Breast epithelium (tissue), 4 donors: ENCODE measurements at regions not wholly inside any gene's neighbourhood (a gene's known extent, or its start where the extent isn't known, plus 50 kb on each side); places are given as distances from the start of the nearest gene placed in this dataset.
"Not testable (repeated sequence)": the region's sequence is repeated elsewhere in the genome, so short reads cannot be mapped to it uniquely, and the experiment has no call there.

Source experiments
- DNase-seq, 2 donors: peaks; one replicate each; pipeline ENCODE4 v3.0.0-alpha.2; 2019; ENCODE audit warnings: low spot score in 2 of 2
- H3K27ac ChIP-seq, 2 donors: fragments of 200-600 bp; sonication (generic) in 1 of 2; one replicate each; pipeline ENCODE4 v1.5.1; 2016 to 2019; ENCODE audit warnings: mild to moderate bottlenecking in 1 of 2
- H3K27me3 ChIP-seq, 2 donors: fragments of 200-600 bp; sonication (generic) in 1 of 2; one replicate each; pipeline versions ENCODE4 v1.5.1 to v1.6.0; 2017 to 2019; ENCODE audit warnings: control low read depth in 1 of 2, mild to moderate bottlenecking in 1 of 2
- H3K36me3 ChIP-seq: fragments of 200-600 bp; one replicate; pipeline ENCODE4 v1.5.1; 2019
- H3K4me1 ChIP-seq, 2 donors: fragments of 200-600 bp; sonication (generic); one replicate each; pipeline ENCODE4 v1.5.1; 2016 to 2019; ENCODE audit warnings: control low read depth in 1 of 2
- H3K4me3 ChIP-seq, 3 donors: fragments of 200-600 bp; sonication (generic); 1 replicate in 2 of 3; 2 replicates in 1 of 3; pipeline ENCODE4 v1.5.1; 2016 to 2019; ENCODE audit warnings: mild to moderate bottlenecking in 3 of 3, moderate library complexity in 2 of 3
- H3K9me3 ChIP-seq, 2 donors: fragments of 200-600 bp; sonication (generic) in 1 of 2; one replicate each; pipeline ENCODE4 v1.5.1; 2016 to 2019; ENCODE audit warnings: control low read depth in 1 of 2
- POLR2A ChIP-seq: fragments of 450-650 bp; IDR thresholded peaks from one replicate; pipeline ENCODE4 v1.6.1; 2016; ENCODE audit warnings: antibody characterized with exemption, mild to moderate bottlenecking, moderate library complexity
- POLR2AphosphoS5 ChIP-seq, 3 donors: sonication (generic); formaldehyde crosslinking; IDR thresholded peaks; one replicate each; pipeline ENCODE4 v1.6.1; 2017; ENCODE audit warnings: antibody characterized with exemption in 3 of 3
- intact Hi-C: fragments of 100-400 bp; cut with DNase I; formaldehyde crosslinking; loops from one replicate; pipeline ENCODE4 v1.15.1; 2023; ENCODE audit warnings: low total_unique reads
- TF ChIP-seq, protein P1 (sequence below), 3 donors: fragments of 450-650 bp; IDR thresholded peaks; one replicate each; pipeline ENCODE4 v1.5.1; 2016 to 2017; ENCODE audit warnings: antibody characterized with exemption in 3 of 3, mild to moderate bottlenecking in 3 of 3, moderate library complexity in 3 of 3

DNA sequence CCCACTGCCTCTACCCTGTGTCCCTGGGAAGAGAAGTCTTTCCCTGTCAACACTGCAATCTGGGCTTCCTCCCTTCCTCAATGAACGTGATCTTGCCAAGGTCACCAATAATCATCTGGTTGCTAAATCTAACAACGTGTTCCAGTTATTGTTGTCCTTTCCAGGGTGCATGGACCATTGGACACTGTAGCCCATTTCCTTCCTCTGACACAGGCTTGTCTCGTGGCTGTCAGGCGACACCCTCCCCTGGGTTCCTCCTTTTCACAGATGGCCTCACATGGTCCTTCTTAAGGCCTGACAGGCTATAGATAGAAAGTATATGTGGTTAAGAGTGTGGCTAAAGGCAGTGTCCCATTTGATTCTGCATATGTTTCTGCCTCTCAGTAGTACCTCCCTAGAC lies 67.7 kb upstream of the STARD13 start:
- Histone ChIP-seq H3K27me3 (no peaks in the 10 kb centered on the region), H3K36me3 (no peaks in the 10 kb centered on the region), H3K9me3 (no peaks in the 10 kb centered on the region), H3K27ac (peak overlapping the region in 1 of 2 donors; percentile 69), H3K4me1 (no peaks in the 10 kb centered on the region), H3K4me3 (no peak overlapping the region)
- intact Hi-C loops: no loop called here
- TF ChIP-seq POLR2AphosphoS5 (IDR thresholded peaks at IDR 0.05): peak; percentile 32 to 79 (median 66)
- no peak for TF ChIP-seq POLR2A
- peak in 1 of 2 donors; percentile 48 for DNase-seq

DNA sequence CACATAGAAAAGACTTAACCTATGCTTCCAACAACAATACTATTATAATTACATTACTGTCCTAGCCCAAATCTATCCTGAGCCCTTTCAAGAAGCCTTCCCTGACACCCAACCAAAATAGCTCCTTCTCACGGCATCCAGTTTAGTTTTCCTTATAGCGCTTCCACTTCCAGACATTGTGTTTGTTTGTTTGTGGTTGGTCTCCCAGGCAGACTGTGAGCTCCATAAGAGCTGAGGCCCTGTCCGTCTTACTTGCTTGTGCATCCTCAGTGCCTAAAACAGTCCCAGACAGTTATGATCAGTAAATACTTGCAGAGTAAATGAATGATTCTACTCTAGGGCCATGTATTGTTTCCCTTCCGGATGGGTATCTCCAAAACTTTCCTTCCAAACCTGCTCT lies 68.1 kb upstream of the STARD13 start:
- intact Hi-C loops: no loop called here
- H3K4me3 ChIP-seq: no peak overlapping the region
- H3K4me1 ChIP-seq: no peaks in the 10 kb centered on the region
- peak overlapping the region in 1 of 2 donors; percentile 41 for H3K27ac ChIP-seq
- no peaks in the 10 kb centered on the region for H3K9me3 ChIP-seq
- H3K27me3 ChIP-seq: no peaks in the 10 kb centered on the region
- TF ChIP-seq POLR2AphosphoS5 (IDR thresholded peaks at IDR 0.05): no peak
- TF ChIP-seq POLR2A: no peak
- TF ChIP-seq, protein P1, sequence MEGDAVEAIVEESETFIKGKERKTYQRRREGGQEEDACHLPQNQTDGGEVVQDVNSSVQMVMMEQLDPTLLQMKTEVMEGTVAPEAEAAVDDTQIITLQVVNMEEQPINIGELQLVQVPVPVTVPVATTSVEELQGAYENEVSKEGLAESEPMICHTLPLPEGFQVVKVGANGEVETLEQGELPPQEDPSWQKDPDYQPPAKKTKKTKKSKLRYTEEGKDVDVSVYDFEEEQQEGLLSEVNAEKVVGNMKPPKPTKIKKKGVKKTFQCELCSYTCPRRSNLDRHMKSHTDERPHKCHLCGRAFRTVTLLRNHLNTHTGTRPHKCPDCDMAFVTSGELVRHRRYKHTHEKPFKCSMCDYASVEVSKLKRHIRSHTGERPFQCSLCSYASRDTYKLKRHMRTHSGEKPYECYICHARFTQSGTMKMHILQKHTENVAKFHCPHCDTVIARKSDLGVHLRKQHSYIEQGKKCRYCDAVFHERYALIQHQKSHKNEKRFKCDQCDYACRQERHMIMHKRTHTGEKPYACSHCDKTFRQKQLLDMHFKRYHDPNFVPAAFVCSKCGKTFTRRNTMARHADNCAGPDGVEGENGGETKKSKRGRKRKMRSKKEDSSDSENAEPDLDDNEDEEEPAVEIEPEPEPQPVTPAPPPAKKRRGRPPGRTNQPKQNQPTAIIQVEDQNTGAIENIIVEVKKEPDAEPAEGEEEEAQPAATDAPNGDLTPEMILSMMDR (IDR thresholded peaks at IDR 0.05): no peak
- no peak for DNase-seq
- H3K36me3 ChIP-seq: no peaks in the 10 kb centered on the region

DNA sequence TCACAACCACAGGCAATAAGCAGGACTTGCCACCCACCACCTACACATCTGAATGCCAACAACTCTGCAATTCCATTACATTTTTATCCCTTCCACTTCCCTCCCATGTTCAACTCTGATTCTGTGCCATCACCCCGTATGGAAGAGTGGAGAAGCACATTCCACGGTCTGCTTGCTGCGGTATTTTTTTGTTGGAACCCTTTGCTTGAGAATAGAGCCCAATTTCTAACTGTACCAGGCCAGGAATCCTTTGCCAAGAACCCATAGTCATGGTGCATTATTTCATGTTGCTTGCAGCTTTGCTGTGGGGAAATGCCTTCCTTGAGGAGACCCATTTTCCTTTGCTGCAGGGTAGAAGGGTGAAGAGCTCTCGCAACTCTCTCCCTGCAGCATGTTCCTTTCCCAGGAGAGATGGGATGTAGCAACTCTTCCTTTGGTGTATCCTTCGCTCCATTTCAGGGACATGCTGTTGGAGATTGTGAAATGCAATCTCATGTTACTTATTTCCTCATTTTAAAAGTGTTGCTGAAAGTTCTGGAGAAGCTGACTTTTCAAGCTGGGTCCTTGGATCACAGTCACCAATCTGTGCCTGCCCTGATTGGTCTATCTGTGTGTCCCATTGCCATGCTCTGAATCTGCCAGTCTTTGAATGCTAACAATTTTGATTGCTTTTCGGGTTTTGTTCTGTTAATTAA lies 69.8 kb upstream of the STARD13 start:
- Histone ChIP-seq H3K27ac (no peak overlapping the region), H3K27me3 (no peaks in the 10 kb centered on the region), H3K4me1 (no peaks in the 10 kb centered on the region), H3K4me3 (no peak overlapping the region), H3K9me3 (no peaks in the 10 kb centered on the region), H3K36me3 (no peaks in the 10 kb centered on the region)
- TF ChIP-seq POLR2AphosphoS5 (IDR thresholded peaks at IDR 0.05): peak; percentile 38 to 75 (median 58)
- TF ChIP-seq, protein P1 (IDR thresholded peaks at IDR 0.05): no peak
- TF ChIP-seq POLR2A: no peak
- intact Hi-C loops: no loop called here
- no peak for DNase-seq

DNA sequence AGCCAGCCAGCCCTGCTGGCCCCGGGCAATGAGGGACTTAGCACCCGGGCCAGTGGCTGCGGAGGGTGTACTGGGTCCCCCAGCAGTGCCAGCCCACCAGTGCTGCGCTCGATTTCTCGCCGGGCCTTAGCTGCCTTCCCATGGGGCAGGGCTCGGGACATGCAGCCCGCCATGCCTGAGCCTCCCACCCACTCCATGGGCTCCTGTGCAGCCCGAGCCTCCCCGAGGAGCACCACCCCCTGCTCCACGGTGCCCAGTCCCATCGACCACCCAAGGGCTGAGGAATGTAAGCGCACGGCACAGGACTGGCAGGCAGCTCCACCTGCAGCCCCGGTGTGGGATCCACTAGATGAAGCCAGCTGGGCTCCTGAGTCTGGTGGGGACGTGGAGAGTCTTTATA lies 72.5 kb upstream of the STARD13 start:
- intact Hi-C loops, DNase-seq: not testable (repeated sequence)

DNA sequence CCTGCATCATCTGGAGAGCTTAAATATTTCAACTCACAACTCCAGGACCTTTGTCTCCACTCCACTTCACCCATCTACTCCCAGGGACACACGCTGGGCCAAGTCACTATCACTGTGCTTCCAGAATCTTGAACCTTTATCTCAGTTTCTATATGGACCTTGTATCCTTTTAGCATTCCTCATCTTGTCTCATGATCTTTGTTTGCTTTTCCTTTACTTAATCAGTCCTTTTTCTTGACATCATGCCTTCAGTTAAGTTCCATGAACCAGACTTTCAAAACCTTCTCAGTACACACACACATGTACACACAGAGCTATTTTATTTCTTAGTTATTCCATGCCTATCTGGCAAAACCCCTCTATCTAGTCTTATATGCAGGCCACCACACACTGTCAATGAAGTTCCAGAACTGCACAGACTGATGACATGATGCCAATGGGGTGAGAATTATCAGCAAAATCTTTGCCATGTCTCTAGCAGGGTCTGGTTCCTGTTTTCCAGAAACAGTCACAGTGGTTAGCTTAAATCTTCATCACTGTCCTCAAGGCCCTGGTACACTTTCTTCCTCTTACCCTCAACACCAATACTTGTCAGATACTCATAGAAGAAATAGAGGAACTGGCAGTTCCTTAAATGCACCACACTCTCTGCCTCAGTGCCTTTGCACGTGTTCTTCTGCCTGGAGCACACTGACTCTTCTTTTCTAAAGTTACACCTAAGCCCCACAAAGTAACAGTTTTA lies 77.6 kb upstream of the STARD13 start:
- intact Hi-C loops: no loop called here
- no peak overlapping the region for H3K4me3 ChIP-seq
- H3K9me3 ChIP-seq: no peaks in the 10 kb centered on the region
- H3K27me3 ChIP-seq: no peaks in the 10 kb centered on the region
- TF ChIP-seq POLR2A (no peak), POLR2AphosphoS5 (IDR thresholded peaks at IDR 0.05) (no peak)
- TF ChIP-seq, protein P1 (IDR thresholded peaks at IDR 0.05): no peak
- H3K36me3 ChIP-seq: no peaks in the 10 kb centered on the region
- no peak for DNase-seq
- no peaks in the 10 kb centered on the region for H3K4me1 ChIP-seq
- no peak overlapping the region for H3K27ac ChIP-seq

More for the DNA sequence above, 72.5 kb upstream of the STARD13 start:
- H3K4me3 ChIP-seq, H3K36me3 ChIP-seq, H3K27ac ChIP-seq, H3K27me3 ChIP-seq, H3K4me1 ChIP-seq, H3K9me3 ChIP-seq: not testable (repeated sequence)

DNA sequence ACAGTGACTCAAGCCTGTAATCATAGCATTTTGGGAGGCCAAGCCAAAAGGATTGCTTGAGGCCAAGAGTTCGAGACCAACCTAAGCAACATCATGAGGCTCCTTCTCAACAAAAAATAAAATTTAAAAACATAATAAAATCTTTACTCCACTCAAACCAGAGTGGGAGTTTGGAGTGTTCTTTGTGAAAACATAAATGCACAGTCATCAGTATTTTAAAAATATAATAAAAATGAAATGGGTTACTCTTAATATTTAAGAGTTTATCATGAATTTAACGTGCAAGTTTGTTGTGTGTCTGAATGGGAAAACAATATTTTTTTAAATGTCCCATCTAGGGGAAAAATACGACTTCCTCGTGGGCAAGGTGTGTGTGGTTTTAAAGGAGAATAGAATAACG lies 78.6 kb upstream of the STARD13 start:
- TF ChIP-seq, protein P1 (IDR thresholded peaks at IDR 0.05): no peak
- TF ChIP-seq POLR2AphosphoS5 (IDR thresholded peaks at IDR 0.05) (no peak), POLR2A (no peak)
- Histone ChIP-seq H3K27me3 (no peaks in the 10 kb centered on the region), H3K27ac (no peak overlapping the region), H3K4me3 (no peak overlapping the region), H3K9me3 (no peaks in the 10 kb centered on the region), H3K36me3 (no peaks in the 10 kb centered on the region), H3K4me1 (no peaks in the 10 kb centered on the region)
- intact Hi-C loops: no loop called here
- no peak for DNase-seq
